HEK293 (cell line): ENCODE measurements at regions not wholly inside any gene's neighbourhood (a gene's known extent, or its start where the extent isn't known, plus 50 kb on each side); places are given as distances from the start of the nearest gene placed in this dataset.
"Not testable (repeated sequence)": the region's sequence is repeated elsewhere in the genome, so short reads cannot be mapped to it uniquely, and the experiment has no call there.

Source experiments
- CTCF ChIA-PET: fragments of 350-600 bp; formaldehyde crosslinking; extraction: SDS; loops from one replicate; lab custom pipeline; 2021; ENCODE audit warnings: antibody characterized with exemption; lab: Yijun Ruan, JAX
- POLR2A ChIA-PET: fragments of 300-600 bp; formaldehyde crosslinking; extraction: SDS; loops from one replicate; lab custom pipeline; 2020; ENCODE audit warnings: antibody characterized with exemption, inconsistent platforms; lab: Yijun Ruan, JAX
- H3K27ac ChIP-seq: fragments of 200-500 bp; sonication (Bioruptor generic); 2 replicates; pipeline ENCODE4 v1.5.1; 2014; ENCODE audit warnings: low read depth, low read length, control low read depth, inconsistent platforms; ENCODE audit errors: extremely low read depth
- H3K36me3 ChIP-seq, 2 experiments: fragments of 200-500 bp in 1 of 2; sonication (Bioruptor generic) in 1 of 2; 1 replicate in 1 of 2; 2 replicates in 1 of 2; pipeline ENCODE4 v1.5.1; 2014 to 2017; ENCODE audit warnings: inconsistent platforms in 2 of 2, low read length in 2 of 2; ENCODE audit not compliant: control insufficient read depth in 2 of 2, insufficient read depth in 1 of 2
- H3K4me1 ChIP-seq: fragments of 200-500 bp; sonication (Bioruptor generic); 2 replicates; pipeline ENCODE4 v1.5.1; 2014; ENCODE audit warnings: mild to moderate bottlenecking, low read length, inconsistent platforms; ENCODE audit not compliant: control insufficient read depth, insufficient read depth
- H3K4me3 ChIP-seq: 2 replicates; pipeline ENCODE4 v1.5.1; 2011; ENCODE audit warnings: low read depth, mild to moderate bottlenecking, control low read depth, low read length, moderate library complexity
- H3K9me3 ChIP-seq: fragments of 200-500 bp; sonication (Bioruptor generic); 2 replicates; pipeline ENCODE4 v1.5.1; 2014; ENCODE audit warnings: low read depth, low read length, inconsistent platforms; ENCODE audit not compliant: control insufficient read depth, insufficient read depth
- FEZF1 ChIP-seq: fragments of 450-650 bp; formaldehyde crosslinking; IDR thresholded peaks from 2 replicates; pipeline ENCODE4 v1.5.1; 2016; ENCODE audit warnings: missing biosample characterization, missing genetic modification characterization
- KLF9 ChIP-seq: fragments of 450-650 bp; formaldehyde crosslinking; IDR thresholded peaks from 2 replicates; pipeline ENCODE4 v1.5.1; 2016; ENCODE audit warnings: missing biosample characterization, missing genetic modification characterization, low read depth
- MYNN ChIP-seq: fragments of 450-650 bp; formaldehyde crosslinking; IDR thresholded peaks from 2 replicates; pipeline ENCODE4 v1.5.1; 2016; ENCODE audit warnings: missing biosample characterization, missing genetic modification characterization, borderline replicate concordance
- PRDM1 ChIP-seq: fragments of 450-650 bp; formaldehyde crosslinking; IDR thresholded peaks from 2 replicates; pipeline ENCODE4; 2016; ENCODE audit warnings: missing biosample characterization, missing genetic modification characterization
- SETDB1 ChIP-seq: IDR thresholded peaks from one replicate; pipeline ENCODE4 v1.6.1; 2017; ENCODE audit warnings: mild to moderate bottlenecking, low read length, moderate library complexity, mixed read lengths; ENCODE audit not compliant: insufficient read length
- TSHZ1 ChIP-seq: fragments of 450-650 bp; formaldehyde crosslinking; IDR thresholded peaks from 2 replicates; pipeline ENCODE4 v1.5.1; 2016; ENCODE audit warnings: missing biosample characterization, missing genetic modification characterization, borderline replicate concordance
- ZEB2 ChIP-seq: fragments of 450-650 bp; formaldehyde crosslinking; IDR thresholded peaks from 2 replicates; pipeline ENCODE4 v1.5.1; 2016; ENCODE audit warnings: missing biosample characterization, missing genetic modification characterization
- ZNF132 ChIP-seq: fragments of 450-650 bp; formaldehyde crosslinking; IDR thresholded peaks from 2 replicates; pipeline ENCODE4 v1.5.1; 2017; ENCODE audit warnings: missing biosample characterization, missing genetic modification characterization, borderline replicate concordance
- ZNF19 ChIP-seq: fragments of 450-650 bp; formaldehyde crosslinking; IDR thresholded peaks from 2 replicates; pipeline ENCODE4; 2016; ENCODE audit warnings: missing biosample characterization, missing genetic modification characterization, low read depth
- ZNF2 ChIP-seq: fragments of 450-650 bp; formaldehyde crosslinking; IDR thresholded peaks from 2 replicates; pipeline ENCODE4 v1.5.1; 2016; ENCODE audit warnings: missing biosample characterization, missing genetic modification characterization
- ZNF211 ChIP-seq: fragments of 450-650 bp; formaldehyde crosslinking; IDR thresholded peaks from 2 replicates; pipeline ENCODE4 v1.5.1; 2016; ENCODE audit warnings: low read depth, missing biosample characterization, missing genetic modification characterization
- ZNF221 ChIP-seq: fragments of 450-650 bp; formaldehyde crosslinking; IDR thresholded peaks from 2 replicates; pipeline ENCODE4 v1.5.1; 2017; ENCODE audit warnings: missing biosample characterization, missing genetic modification characterization, borderline replicate concordance
- ZNF24 ChIP-seq: fragments of 450-650 bp; formaldehyde crosslinking; IDR thresholded peaks from 2 replicates; pipeline ENCODE4 v1.5.1; 2016; ENCODE audit warnings: missing biosample characterization, missing genetic modification characterization
- ZNF274 ChIP-seq, 2 experiments: fragments of 200-500 bp in 1 of 2; fragments of 450-650 bp in 1 of 2; sonication (Bioruptor generic) in 1 of 2; formaldehyde crosslinking in 1 of 2; IDR thresholded peaks; 2 replicates each; pipeline versions ENCODE4 v1.5.1 to v1.6.1; 2014 to 2016; ENCODE audit warnings: borderline replicate concordance in 1 of 2, inconsistent platforms in 1 of 2, low read length in 1 of 2, missing biosample characterization in 1 of 2, missing genetic modification characterization in 1 of 2
- ZNF530 ChIP-seq: fragments of 450-650 bp; formaldehyde crosslinking; IDR thresholded peaks from 2 replicates; pipeline ENCODE4 v1.5.1; 2016; ENCODE audit warnings: low read depth, missing biosample characterization, missing genetic modification characterization
- ZNF544 ChIP-seq: fragments of 450-650 bp; formaldehyde crosslinking; IDR thresholded peaks from 2 replicates; pipeline ENCODE4 v1.5.0; 2017; ENCODE audit warnings: missing biosample characterization, missing genetic modification characterization
- ZNF626 ChIP-seq: fragments of 450-650 bp; sonication (Bioruptor Pico); formaldehyde crosslinking; IDR thresholded peaks from 2 replicates; pipeline ENCODE4 v1.5.1; 2018; ENCODE audit warnings: missing biosample characterization, missing genetic modification characterization, inconsistent platforms
- ZNF792 ChIP-seq: fragments of 450-650 bp; formaldehyde crosslinking; IDR thresholded peaks from 2 replicates; pipeline ENCODE4 v1.5.1; 2016; ENCODE audit warnings: missing biosample characterization, missing genetic modification characterization
- TF ChIP-seq, protein P1 (sequence below): fragments of 450-650 bp; formaldehyde crosslinking; IDR thresholded peaks from 2 replicates; pipeline ENCODE4 v1.5.1; 2016; ENCODE audit warnings: missing biosample characterization, missing genetic modification characterization
- TF ChIP-seq, protein P2 (sequence below): fragments of 450-650 bp; formaldehyde crosslinking; IDR thresholded peaks from 2 replicates; pipeline ENCODE4 v1.5.1; 2017; ENCODE audit warnings: missing biosample characterization, missing genetic modification characterization
- TF ChIP-seq, protein P3 (sequence below): fragments of 450-650 bp; formaldehyde crosslinking; IDR thresholded peaks from 2 replicates; pipeline ENCODE4 v1.5.1; 2016; ENCODE audit warnings: missing biosample characterization, missing genetic modification characterization

- TF ChIP-seq, protein P1, sequence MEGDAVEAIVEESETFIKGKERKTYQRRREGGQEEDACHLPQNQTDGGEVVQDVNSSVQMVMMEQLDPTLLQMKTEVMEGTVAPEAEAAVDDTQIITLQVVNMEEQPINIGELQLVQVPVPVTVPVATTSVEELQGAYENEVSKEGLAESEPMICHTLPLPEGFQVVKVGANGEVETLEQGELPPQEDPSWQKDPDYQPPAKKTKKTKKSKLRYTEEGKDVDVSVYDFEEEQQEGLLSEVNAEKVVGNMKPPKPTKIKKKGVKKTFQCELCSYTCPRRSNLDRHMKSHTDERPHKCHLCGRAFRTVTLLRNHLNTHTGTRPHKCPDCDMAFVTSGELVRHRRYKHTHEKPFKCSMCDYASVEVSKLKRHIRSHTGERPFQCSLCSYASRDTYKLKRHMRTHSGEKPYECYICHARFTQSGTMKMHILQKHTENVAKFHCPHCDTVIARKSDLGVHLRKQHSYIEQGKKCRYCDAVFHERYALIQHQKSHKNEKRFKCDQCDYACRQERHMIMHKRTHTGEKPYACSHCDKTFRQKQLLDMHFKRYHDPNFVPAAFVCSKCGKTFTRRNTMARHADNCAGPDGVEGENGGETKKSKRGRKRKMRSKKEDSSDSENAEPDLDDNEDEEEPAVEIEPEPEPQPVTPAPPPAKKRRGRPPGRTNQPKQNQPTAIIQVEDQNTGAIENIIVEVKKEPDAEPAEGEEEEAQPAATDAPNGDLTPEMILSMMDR (tag by site-specific recombination) = no peak
- no peak for TF ChIP-seq FEZF1
- TF ChIP-seq TSHZ1 (tag by site-specific recombination) = no peak
- TF ChIP-seq ZNF19 (tag by site-specific recombination) = no peak
- no peak for TF ChIP-seq ZEB2
- TF ChIP-seq ZNF274 (IDR thresholded peaks at IDR 0.05; ENCODE audit: low read length) = no peak
- no peak for TF ChIP-seq ZNF274 (tag by site-specific recombination; IDR thresholded peaks at IDR 0.05; ENCODE audit: borderline replicate concordance)
Observed at GRCh38 chr4:66736606-66737005, 808.7 kb downstream of the CENPC start (continued).

- Histone ChIP-seq H3K4me1 (no peaks in the 10 kb centered on the region), H3K27ac (no peak overlapping the region), H3K4me3 (no peak overlapping the region), H3K36me3 (no peaks in the 10 kb centered on the region)
- POLR2A ChIA-PET = no interaction called here
- CTCF ChIA-PET = no interaction called here
- TF ChIP-seq ZNF626 = no peak
- TF ChIP-seq ZNF211 (tag by site-specific recombination) = no peak
- TF ChIP-seq ZNF132 (tag by site-specific recombination) = no peak
- no peak for TF ChIP-seq SETDB1
- no peak for TF ChIP-seq ZNF530 (tag by site-specific recombination)
- TF ChIP-seq, protein P2, sequence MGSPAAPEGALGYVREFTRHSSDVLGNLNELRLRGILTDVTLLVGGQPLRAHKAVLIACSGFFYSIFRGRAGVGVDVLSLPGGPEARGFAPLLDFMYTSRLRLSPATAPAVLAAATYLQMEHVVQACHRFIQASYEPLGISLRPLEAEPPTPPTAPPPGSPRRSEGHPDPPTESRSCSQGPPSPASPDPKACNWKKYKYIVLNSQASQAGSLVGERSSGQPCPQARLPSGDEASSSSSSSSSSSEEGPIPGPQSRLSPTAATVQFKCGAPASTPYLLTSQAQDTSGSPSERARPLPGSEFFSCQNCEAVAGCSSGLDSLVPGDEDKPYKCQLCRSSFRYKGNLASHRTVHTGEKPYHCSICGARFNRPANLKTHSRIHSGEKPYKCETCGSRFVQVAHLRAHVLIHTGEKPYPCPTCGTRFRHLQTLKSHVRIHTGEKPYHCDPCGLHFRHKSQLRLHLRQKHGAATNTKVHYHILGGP (tag by site-specific recombination) = no peak
- TF ChIP-seq, all 188 proteins: peak for 0
- H3K9me3 ChIP-seq = no peaks in the 10 kb centered on the region
Observed at GRCh38 chr4:66728280-66728679, 817.0 kb downstream of the CENPC start.

- H3K4me3 ChIP-seq, H3K4me1 ChIP-seq, CTCF ChIA-PET, POLR2A ChIA-PET, H3K36me3 ChIP-seq, H3K27ac ChIP-seq, H3K9me3 ChIP-seq: not testable (repeated sequence)
Observed at GRCh38 chr4:66712301-66712921, 832.9 kb downstream of the CENPC start.

GRCh38 chr4:66704243-66704642 lies 841.1 kb downstream of the CENPC start:
- no peaks in the 10 kb centered on the region for H3K4me1 ChIP-seq
- no peak overlapping the region for H3K4me3 ChIP-seq
- POLR2A ChIA-PET = no interaction called here
- H3K36me3 ChIP-seq = no peaks in the 10 kb centered on the region
- H3K9me3 ChIP-seq = no peaks in the 10 kb centered on the region
- H3K27ac ChIP-seq = no peak overlapping the region
- CTCF ChIA-PET = interaction anchor here (0.6 kb wide), 1 partner anchor 282 kb away, joined by 3 read pairs; no protein-coding TSS in a partner anchor
- no peak for TF ChIP-seq MYNN (tag by site-specific recombination)
- no peak for TF ChIP-seq ZNF2 (tag by site-specific recombination)
- TF ChIP-seq ZNF792 (tag by site-specific recombination) = no peak
- TF ChIP-seq KLF9 = no peak
- no peak for TF ChIP-seq ZNF24
- TF ChIP-seq PRDM1 (tag by site-specific recombination) = no peak
- TF ChIP-seq ZNF221 (tag by site-specific recombination) = no peak
- no peak for TF ChIP-seq ZNF544 (tag by site-specific recombination)
- TF ChIP-seq, protein P3, sequence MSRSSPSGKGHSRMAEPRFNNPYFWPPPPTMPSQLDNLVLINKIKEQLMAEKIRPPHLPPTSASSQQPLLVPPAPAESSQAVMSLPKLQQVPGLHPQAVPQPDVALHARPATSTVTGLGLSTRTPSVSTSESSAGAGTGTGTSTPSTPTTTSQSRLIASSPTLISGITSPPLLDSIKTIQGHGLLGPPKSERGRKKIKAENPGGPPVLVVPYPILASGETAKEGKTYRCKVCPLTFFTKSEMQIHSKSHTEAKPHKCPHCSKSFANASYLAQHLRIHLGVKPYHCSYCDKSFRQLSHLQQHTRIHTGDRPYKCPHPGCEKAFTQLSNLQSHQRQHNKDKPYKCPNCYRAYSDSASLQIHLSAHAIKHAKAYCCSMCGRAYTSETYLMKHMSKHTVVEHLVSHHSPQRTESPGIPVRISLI (tag by site-specific recombination) = no peak
- no peak for TF ChIP-seq ZNF274 (IDR thresholded peaks at IDR 0.05; ENCODE audit: low read length)
- no peak for TF ChIP-seq ZNF274 (tag by site-specific recombination; IDR thresholded peaks at IDR 0.05; ENCODE audit: borderline replicate concordance)
